ENCODE measurements at regions not wholly inside any gene's neighbourhood (a gene's known extent, or its start where the extent isn't known, plus 50 kb on each side); places are given as distances from the start of the nearest gene placed in this dataset.

DNA sequence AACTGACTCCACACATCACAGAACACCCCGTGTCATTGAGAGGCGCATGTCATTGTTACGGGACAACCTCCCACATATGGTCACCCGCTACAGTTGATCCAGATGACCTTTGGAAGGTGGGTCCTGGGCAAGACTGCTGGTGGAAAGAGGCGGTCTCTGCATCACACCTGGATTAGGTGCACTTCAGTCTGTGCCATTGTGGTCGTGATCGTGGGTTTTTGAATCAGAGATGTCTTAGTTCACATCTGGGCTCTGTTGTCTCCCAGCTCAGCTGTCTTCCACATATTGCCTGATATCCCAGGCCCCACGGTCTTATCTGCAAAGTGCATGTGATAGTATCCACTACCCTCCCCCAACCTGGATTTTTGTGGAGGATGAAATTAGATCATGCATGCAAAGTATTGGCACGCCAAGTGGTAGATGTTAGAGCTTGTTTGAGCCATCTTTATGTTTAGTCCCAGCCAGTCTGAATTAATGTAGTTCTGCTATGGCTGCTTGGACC, 208.7 kb upstream of the FOXN3 start:
- no peak for DNase-seq

DNA sequence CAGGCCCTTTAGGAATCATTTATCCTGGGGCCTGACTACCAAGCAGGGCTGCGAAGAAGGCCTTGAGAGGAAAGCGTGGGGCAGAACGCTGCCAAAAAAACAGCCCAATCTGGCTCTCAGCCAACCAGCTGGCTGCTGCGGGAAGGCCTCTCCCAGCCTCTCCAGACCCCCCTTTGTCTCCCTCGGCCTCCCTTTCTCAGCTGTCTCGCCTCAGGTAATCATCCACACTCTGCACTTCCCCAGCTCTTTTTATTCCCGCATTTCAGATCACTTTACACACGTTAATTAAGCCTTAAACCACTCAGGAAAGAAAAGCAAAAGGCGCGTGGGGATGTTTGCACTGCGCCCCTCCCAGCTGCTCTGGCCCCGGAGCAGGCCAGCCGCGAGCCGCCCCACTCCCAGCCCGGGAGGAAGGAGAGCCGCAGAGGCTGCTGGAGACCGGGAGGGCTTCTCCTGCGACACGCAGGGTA, 208.2 kb upstream of the FOXN3 start:
- no peak for DNase-seq

DNA sequence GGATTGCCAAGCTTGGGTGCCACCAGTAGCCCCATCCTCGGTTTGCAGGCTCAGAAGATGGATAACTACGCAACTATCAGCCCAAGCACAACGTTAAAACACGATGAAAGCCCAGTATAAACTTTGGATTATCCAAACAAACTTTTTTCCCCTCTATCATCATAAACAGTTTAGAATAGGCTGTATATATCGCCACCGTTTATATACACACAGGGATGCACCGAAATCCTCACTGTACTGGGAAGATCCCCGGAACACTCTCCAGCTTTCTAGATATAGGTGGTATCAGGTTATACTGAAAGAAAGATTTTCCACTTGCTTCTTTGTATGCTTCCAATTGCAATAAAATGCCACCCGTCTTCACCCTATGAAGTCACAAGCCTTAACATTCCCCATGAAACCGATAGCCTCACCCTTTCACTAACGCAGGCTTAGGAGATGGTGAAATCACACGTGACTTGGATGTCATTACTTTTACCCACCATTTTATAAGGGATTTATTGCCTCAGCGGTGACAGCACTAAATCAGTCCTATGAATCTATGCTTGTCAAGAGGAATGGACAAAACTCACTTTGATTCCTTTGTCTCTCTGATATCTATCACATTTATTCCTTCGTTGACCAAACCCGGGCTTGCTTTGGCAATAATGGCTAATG, 207.6 kb upstream of the FOXN3 start:
- no peak for DNase-seq

DNA sequence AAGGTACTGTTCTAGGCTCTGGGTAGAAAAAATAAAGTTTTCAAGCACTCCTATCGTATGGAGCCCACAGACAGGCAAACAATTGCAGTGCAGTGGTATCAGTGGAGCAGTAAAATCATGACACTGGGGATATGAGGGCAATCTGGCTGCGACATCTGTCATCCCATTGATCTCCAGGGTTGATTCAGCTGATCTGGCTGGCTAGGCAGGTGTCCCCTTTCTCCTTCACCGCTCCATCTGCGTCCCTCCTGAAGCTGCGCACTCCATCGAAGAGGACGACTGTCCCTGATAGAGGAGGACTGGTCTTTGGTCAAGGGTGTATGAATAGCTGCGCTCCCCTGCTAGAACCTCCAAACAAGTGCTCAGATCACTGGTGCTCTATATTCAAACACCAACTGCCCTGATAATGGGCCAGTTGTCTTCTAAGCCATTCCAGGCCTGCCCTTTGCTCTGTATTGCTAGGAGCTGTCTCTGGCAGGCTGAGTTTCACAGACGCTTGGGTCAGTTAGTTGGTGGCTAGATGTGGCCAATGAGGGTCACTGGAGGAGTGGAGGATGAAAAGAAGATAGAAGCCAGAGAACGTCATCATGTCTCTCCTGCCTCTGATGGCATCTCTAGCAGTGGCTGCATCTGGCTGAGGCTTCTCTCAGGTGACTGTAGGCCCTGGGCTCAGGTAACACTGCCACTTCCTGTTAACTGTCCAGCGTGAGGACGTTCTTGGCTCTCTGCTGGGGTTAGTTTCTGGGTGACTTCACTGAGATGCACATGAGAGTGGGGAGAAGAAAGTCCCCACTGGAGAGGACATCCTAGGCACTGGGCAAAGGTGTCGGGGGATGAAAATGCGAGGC, 205.0 kb upstream of the FOXN3 start:
- no peak for DNase-seq

DNA sequence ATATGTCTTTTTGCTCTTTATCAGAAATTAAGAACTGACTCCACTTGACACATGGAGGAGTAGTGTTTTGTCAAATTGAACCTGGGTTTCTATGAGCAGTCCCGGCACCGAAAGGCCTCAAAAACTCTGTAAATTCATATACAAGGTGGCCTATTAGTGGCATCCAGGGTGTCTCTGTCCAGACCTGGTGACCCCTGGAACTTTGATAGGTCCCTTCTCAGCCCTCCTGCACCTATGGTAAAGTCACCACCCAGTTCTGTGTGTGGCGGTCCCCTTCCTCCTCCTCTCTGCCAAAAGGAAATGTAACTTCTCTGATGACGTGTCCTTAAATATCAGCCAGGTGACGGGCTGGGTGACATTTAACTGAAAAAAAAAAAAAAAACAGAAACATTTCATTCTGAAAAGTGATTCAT, 204.0 kb upstream of the FOXN3 start:
- peak; percentile 41 for DNase-seq

DNA sequence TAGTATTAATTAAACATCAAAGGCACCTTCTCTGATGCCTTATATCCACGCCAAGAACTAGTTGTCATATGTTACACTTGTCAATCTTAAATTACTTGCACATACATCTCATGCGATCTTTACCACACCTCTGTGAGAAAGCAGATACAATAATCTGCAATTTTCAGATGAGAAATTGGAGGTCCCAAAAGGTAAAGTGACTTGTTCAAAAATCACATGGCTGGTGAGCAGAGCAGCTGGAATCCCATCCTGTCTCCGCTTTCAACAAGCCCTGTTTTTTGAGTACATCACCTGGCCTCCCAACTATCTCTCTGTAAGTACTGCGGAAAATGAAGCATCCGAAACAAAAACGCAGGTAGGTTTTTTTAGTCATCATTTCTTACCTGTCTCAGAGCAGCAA, 203.4 kb upstream of the FOXN3 start:
- DNase-seq, result no peak

DNA sequence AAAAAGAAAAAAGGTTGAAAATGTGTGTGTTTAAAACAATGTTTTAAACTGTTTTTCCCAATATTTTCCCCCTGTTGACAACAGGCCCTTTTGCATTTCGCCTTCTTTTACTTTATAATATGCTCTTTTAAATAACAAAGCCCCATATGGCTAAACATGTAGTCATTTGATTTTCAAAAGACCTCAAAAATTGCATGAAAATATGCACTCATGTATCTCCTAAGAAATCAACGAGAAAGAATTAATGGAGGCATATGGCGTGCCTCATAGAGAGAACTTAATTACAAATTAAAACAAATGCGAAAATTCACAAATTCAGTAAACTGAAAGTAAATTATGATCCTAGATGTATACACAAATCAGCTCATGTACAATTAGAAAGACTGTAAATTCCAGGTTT, 202.6 kb upstream of the FOXN3 start:
- DNase-seq, result no peak

DNA sequence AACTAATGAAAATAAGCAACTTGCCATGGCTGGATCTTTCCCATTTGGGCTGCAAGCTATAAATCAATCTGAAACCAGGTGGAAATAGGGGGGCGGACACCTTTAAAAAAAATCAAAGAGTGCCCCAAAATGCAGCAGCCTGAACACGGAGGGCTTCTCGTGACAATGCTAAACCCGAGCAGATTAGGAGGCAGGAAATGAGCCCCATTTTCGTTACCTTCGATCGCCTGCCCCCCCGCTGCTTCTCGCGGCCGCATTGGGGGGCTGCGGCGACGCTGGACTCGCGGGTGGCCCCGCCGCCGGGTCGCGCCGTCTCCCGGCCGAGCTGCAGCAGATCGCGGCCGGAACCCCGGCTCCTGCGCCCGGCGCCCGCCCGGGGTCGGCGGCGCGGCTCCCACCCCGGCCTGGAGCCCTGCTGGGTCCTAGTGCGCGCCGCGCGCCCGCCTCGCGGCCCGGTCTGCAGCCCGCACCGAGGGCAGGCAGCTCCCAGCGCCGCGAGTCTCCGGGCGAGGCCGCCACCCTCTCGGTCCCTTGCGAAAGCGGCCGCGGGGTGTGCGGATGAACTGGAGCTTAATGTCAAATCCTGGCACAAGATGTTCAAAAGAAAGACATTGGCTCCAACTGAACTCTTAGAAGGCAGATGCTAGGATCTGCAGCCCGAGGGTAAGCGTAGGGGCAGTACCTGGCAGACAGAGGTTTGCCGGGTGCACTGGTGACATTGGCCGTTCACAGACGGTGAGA, 201.9 kb upstream of the FOXN3 start:
- DNase-seq, result peak; percentile 62

DNA sequence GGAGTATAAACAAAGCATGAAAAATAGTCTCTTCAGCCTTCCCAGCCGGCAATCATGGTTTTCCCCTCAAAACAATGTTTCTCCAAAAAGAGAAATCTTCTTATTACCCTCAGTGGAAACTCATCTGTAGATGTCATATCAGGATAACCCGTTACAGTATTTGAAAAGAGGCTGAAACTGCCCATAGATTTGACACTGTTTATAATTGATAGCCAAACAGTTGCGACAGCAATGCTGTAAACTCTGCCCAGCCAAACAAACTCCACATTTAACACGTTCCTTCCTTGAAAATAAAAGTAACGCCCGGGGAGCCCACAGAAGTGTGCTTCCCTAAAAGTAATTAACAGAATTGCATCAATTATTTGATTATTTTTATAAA, 201.3 kb upstream of the FOXN3 start:
- no peak for DNase-seq

DNA sequence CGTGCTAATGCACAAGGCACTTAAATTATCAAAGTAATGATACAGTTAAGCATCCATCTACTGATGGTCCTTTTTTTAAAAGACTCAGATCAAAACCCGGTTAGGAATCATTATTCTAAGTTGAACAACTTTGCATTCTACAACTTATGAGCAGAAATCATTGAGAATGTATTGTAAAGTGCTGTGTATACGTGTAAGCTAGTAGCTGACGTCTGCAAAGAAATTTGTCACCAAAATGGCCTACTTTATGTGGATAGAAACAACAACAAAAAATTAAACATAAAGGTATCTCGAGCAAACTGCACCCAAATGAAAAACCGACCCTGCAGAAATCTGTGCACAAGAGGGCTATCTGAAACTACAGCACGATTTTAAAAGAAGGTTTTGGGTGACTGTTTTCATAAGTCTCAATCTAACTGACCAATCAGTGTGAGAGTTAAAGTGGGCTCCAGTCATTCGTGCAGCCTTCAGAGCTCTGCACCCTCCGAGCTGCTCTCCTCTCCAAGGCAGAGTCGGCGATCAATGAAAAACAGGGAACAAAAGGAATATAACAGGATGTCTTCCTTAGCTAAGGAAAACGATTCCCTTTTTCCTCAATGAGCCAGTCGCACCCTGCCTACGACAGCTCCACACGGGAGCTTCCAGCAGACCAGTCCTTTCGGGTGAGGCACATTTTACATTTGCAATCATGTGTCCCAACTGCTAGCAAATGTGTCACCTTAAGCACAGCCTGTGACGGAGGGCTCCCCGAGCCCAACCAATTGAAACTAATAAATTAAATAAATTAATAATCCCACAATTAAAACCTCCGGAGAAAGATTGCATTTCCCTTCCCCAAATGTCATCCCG, 200.7 kb upstream of the FOXN3 start:
- no peak for DNase-seq

DNA sequence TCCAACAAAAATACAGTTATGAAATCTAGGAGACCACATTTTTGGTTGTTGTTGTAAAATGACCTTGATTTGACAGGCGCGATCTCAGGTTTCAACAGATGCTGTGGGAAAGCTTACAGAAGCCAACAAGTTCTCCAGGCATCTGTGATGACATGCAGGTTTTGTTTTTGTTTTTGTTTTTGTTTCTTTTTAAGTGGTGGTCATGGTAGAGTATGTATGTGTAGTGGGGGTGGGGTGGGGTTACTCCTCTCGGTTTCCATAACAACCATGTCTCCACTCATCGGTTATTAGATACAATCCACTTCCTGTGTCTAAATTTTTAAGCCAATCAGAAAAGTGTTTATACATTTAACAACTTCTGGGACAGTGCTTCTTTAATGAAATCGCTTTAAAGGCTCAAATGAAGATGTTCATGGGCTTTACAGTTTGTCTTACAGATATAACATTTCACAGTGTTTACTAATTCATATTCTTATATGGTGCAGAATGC, 199.9 kb upstream of the FOXN3 start:
- DNase-seq, result no peak

DNA sequence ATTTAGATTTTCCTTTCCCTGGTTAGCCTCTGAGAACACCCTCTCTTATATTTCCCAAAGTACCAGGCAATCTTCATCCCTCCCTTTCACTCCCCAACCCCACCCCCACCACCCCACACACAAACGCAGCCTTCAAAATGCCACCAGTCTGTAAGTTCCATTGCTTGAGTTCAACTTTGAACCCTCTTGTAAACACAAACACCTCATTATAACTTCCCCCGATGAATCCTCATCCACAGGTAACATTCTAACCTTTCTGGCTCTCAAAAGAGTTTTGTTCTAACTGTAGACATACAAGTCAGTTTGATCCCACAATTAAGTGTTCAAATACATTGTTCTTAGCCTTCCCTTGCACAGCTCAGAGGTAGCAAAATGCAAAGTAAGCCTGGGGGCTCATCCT, 199.4 kb upstream of the FOXN3 start:
- DNase-seq, result no peak

DNA sequence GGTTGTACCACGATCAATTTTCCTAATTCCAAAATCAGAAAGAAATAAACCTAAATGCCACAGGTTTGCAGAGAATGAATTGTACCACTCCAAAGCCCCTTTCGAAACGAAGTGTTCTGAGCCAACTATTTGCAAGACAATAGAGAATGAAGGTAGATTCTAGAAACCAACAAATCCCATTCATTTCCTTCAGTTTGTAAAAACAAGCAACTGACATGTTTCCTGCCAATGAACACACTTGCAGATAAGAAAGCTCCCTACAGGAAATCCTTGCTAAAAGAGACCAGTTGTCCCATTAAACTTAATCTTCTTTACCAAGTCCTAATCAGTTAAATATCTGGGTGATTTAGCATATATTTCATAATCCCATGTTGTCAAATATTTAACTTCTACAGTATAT, 198.4 kb upstream of the FOXN3 start:
- DNase-seq, result no peak

DNA sequence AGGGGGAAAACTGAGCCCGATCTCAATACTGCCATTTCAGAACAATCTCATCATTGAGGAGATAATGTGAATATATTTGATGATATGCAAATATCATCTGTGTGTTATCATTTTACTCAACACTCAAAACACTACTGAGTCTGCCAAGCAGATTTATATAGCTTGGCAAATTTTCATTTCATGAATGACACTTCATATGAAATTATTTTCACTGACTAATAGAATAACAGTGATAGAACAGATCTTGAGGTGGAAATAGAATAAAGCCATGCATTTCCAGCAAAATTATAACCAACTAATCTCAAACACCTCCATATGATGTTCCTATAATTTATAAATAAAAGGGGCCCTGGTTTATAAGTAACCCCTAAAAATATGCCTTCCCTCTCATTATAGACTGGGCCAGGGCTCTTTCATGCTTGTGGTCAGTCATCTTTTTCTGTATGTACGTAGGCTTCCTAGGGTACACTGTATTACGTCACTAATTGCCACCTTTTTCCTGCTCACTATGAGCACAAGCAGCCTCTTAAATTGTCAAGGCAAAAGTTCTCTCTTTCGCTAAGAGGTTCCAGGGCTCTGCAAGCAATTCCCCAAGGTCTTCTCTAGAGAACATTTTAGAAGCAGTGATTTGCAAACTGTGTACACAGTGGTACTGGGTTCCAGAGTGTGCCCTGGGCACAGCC, 197.1 kb upstream of the FOXN3 start:
- DNase-seq, result no peak

DNA sequence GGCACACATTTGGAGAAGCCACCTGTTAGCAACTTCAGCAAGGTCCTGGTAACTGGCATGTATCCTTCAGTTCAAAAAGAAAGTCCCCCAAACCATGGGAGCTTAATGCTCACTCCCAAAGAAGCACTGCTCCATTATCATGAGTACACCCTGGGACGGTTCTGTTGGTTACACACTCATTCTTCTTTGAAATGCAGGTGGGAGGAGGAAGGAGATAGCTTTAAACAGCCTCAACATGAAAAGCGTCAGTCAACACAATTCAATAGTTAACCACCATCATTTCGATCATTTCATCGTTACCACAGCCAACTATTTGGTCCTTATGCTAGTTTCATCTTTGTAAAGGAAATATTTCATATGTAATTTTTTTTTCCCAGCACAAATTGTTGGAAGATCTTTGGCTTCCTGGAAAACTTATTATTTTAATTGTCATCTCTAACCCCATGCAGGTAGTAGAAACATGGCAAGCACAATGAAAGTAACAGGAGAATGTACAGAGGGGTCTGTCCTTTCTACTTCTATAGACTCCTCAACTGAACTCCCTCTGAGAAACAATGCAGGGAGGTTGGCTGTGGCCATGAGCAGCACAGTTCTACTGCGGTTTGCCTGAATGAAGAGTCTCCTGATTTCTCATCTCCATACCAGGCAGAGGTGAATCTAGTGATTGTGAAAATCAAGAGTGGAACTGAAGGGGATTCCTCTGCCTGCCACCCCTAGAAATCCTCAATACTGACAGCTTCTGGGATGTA, 196.4 kb upstream of the FOXN3 start:
- DNase-seq, result no peak

DNA sequence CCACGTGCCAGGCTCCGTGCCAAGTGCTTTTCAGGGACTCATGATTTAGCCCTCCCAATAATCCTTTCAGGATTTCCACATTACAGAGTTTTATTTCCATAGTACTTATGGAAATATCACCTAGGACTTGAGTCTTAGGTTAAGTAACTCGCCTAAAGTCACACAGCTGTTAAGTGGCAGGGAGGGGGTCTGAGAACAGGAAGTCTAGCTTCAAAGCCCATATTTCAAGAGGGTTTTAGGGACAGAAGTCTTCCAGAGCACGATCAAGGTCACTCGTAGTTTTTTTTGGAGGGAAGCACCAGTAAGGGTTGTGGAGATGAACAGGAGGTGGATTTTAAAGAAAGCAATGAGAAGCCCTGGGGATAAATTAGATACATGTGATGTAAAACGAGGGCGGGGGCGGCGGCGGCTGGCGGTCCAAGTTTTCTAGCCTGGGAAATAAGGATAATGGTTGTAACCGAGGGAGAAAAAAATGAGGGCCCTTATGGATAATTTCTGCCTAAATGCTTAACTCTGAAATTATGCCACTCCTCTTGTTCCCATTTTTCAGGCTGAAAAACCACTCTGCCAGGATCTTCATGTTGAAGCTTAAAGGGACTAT, 192.6 kb upstream of the FOXN3 start:
- DNase-seq, result no peak

DNA sequence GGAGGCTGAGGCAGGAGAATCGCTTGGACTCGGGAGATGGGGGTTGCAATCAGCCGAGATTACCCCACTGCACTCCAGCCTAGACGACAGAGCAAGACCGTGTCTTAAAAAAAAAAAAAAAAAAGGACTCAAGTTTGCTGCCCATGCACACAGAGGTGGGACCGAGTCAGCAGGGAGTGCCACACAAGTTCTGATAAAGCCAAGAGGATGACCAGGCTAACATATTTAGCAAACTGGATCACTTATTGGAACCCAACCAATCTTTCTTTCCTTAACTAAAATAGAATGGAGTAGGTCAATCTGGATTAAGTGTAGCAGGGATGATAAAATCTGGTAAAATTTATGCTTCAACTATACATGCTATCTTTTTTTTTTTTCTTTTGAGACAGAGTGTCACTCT, 190.4 kb upstream of the FOXN3 start:
- DNase-seq, result no peak

DNA sequence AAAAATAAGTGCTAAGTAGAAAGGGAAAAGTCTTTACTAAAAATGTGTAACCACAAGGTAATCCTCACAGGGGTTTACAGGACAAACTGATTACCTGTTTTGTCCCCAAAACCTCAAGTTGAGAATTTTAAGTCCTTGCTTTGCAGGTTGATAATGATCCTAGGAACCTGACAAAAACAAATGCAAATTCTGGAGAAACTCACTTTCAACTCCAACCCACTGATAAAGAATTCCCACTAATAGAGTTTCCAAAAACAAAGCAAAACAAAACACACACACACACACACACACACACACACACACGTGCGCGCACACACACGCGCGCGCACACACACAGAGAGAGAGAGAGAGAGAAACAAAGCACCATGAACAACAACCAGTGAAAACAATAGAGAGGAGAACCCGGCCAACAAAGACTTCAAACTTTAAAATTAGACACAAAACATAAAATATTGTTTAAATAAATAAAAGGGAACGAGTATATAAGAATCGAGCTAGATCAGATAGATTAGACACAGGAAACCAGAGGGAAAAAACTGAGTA, 187.0 kb upstream of the FOXN3 start:
- no peak for DNase-seq

DNA sequence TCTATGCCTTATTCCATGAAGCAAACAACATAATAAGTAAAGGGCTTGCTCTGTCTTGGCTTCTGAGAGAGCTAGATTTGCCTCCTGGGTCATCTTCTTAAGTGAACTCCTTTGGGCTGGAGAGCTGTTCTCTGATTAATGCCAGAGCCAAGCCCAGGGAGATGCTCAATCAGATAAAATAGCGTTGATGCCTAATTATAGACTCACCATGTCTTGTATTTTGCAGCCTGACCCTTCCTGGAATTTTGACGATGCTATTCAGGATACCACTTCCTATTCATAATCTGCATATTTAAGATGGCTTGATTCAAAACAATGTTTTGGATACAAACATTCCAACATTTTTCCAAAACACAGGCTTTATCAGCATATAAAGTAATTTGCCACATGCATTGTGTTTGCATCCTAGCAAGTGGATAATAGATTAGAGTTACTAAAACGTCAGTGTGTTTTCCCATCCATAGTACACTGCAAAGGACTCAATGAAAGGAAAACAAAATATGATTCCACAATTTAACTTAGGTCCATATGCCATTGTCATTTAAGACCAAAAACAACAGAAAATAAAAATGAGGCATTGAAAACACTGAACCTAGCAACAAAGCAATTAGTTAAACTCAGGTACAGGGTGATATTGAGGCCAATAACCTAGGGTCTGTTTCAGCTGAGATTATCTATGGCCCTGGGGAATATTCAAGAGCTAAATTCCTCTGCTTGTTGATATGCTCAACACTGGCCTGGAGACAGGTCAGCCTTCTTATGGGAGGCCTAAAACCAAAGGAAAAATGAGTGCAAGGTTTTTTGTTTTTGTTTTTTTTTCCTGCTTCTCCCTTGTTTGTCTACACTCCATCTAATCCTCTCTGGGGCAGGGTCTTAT, 184.2 kb upstream of the FOXN3 start:
- no peak for DNase-seq
